Esophagus mucosa (tissue), 1 donor: ENCODE measurements at regions not wholly inside any gene's neighbourhood (a gene's known extent, or its start where the extent isn't known, plus 50 kb on each side); places are given as distances from the start of the nearest gene placed in this dataset.

ENCODE experiments used
- ATAC-seq: fragments of 200-7000 bp; cut with Tn5 transposase; one replicate; pipeline ENCODE4 v1.9.1; 2020
- donor health status: DM: yes; HTN: yes; CAD: no.

- ATAC-seq = no peak
Measured at GRCh38 chr5:164746723-164747122, 1241.3 kb downstream of the MAT2B start.

GRCh38 chr5:164747371-164747770, 1242.0 kb downstream of the MAT2B start:
- ATAC-seq = no peak

- no peak for ATAC-seq
Measured at GRCh38 chr5:164748861-164749260, 1243.4 kb downstream of the MAT2B start.

GRCh38 chr5:164753434-164753833, 1248.0 kb downstream of the MAT2B start:
- no peak for ATAC-seq

- no peak for ATAC-seq
Measured at GRCh38 chr5:164763206-164763605, 1257.8 kb downstream of the MAT2B start.

GRCh38 chr5:164772122-164772521, 1266.7 kb downstream of the MAT2B start:
- ATAC-seq = no peak

- no peak for ATAC-seq
Measured at GRCh38 chr5:164784230-164784629, 1278.8 kb downstream of the MAT2B start.

- ATAC-seq = no peak
Measured at GRCh38 chr5:164798110-164798509, 1292.7 kb downstream of the MAT2B start.

GRCh38 chr5:164799391-164799790, 1294.0 kb downstream of the MAT2B start:
- ATAC-seq = no peak

GRCh38 chr5:164801910-164802309, 1296.5 kb downstream of the MAT2B start:
- ATAC-seq = no peak

- ATAC-seq = no peak
Measured at GRCh38 chr5:164809821-164810220, 1304.4 kb downstream of the MAT2B start.

GRCh38 chr5:164818445-164818844, 1313.0 kb downstream of the MAT2B start:
- no peak for ATAC-seq

GRCh38 chr5:164824671-164825070, 1319.3 kb downstream of the MAT2B start:
- no peak for ATAC-seq

GRCh38 chr5:164832516-164832915, 1327.1 kb downstream of the MAT2B start:
- ATAC-seq = no peak

GRCh38 chr5:164844348-164844747, 1338.9 kb downstream of the MAT2B start:
- no peak for ATAC-seq

- no peak for ATAC-seq
Measured at GRCh38 chr5:164860896-164861295, 1355.5 kb downstream of the MAT2B start.

- no peak for ATAC-seq
Measured at GRCh38 chr5:164861610-164862009, 1356.2 kb downstream of the MAT2B start.

GRCh38 chr5:164868761-164869160, 1363.3 kb downstream of the MAT2B start:
- ATAC-seq = no peak

- no peak for ATAC-seq
Measured at GRCh38 chr5:164869325-164869724, 1363.9 kb downstream of the MAT2B start.

- ATAC-seq = no peak
Measured at GRCh38 chr5:164876793-164877192, 1371.4 kb downstream of the MAT2B start.

GRCh38 chr5:164881442-164881841, 1376.0 kb downstream of the MAT2B start:
- no peak for ATAC-seq

- ATAC-seq = no peak
Measured at GRCh38 chr5:164885179-164885578, 1379.8 kb downstream of the MAT2B start.

GRCh38 chr5:164893071-164893470, 1387.7 kb downstream of the MAT2B start:
- no peak for ATAC-seq

- no peak for ATAC-seq
Measured at GRCh38 chr5:164898705-164899104, 1393.3 kb downstream of the MAT2B start.

GRCh38 chr5:164909673-164910072, 1404.3 kb downstream of the MAT2B start:
- ATAC-seq = no peak

GRCh38 chr5:164921722-164922121, 1416.3 kb downstream of the MAT2B start:
- no peak for ATAC-seq
